B cell (primary cell): ENCODE measurements at regions not wholly inside any gene's neighbourhood (a gene's known extent, or its start where the extent isn't known, plus 50 kb on each side); places are given as distances from the start of the nearest gene placed in this dataset.

Source experiments
- CTCF ChIP-seq: fragments of 200-600 bp; IDR thresholded peaks from one replicate; pipeline ENCODE4 v1.8.0; 2022; ENCODE audit warnings: antibody characterized with exemption, mild to moderate bottlenecking
- EZH2 ChIP-seq: IDR thresholded peaks from 2 replicates; pipeline ENCODE4 v1.6.1; 2012; ENCODE audit warnings: borderline replicate concordance, low read depth, mild to moderate bottlenecking, moderate library complexity, low read length; ENCODE audit not compliant: insufficient read depth, poor library complexity, severe bottlenecking

GRCh38 chr4:34412233-34412632 lies 1832.1 kb downstream of the ARAP2 start:
- no peak for TF ChIP-seq CTCF
- no peak for TF ChIP-seq EZH2
